ENCODE measurements at regions not wholly inside any gene's neighbourhood (a gene's known extent, or its start where the extent isn't known, plus 50 kb on each side); places are given as distances from the start of the nearest gene placed in this dataset.

DNA sequence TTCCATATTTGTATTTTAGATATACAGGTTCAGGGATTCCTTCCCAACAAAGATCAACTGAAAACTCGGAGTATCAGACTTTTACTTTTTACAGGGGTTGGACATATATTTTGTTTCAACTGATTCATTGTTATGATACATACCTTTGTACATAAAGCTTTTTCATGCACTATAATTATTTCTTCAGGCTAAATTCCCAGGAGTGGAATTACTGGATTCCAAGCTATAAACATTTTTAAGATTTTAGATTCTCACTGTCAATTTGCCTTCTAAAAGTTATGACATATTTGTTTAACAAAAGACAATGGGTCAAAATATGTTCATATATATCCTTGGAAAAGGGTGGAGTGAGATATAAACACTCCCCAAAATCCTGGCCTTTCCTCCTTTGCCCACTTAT, 449.0 kb downstream of the PDCD6IP start:
- in situ Hi-C loops (cut with HindIII; ENCODE audit: low pct_unique_long_range_greater_than_20kb, low sequenced_read_pairs), result no loop called here
- peak; percentile 64; the same call in 1 of the 2 replicates for TF ChIP-seq JUND (IDR thresholded peaks at IDR 0.05; ENCODE audit: low read depth)
- peak in 1 of 2 experiments; percentile 81 for DNase-seq (ENCODE audit: low read depth in 1 of 2, low spot score in 1 of 2)

DNA sequence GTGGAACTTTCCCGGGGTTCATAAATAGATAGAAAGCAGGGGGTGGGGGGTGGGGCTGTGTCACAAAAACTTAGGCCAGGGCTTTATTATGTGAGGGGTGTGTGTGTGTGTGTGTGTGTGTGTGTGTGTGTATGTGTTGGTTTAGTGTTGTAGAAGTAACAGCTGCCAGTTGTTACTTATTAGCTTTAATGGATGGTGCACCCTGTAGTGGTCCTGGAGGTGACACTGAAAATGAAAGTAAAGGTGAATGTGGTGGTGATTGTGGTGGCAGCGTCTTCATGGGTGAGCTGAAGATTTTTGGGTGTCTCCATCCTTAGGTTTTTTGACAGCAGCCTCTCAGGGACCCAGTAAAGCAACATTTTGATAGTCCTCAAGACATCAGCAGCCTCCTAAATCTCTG, 449.9 kb downstream of the PDCD6IP start:
- TF ChIP-seq JUND (IDR thresholded peaks at IDR 0.05; ENCODE audit: low read depth), result no peak
- no peak for DNase-seq (ENCODE audit: low read depth in 1 of 2, low spot score in 1 of 2)
- in situ Hi-C loops (cut with HindIII; ENCODE audit: low pct_unique_long_range_greater_than_20kb, low sequenced_read_pairs), result no loop called here

GRCh38 chr3:34254285-34254684, 455.9 kb downstream of the PDCD6IP start:
- DNase-seq (ENCODE audit: low read depth in 1 of 2, low spot score in 1 of 2), result no peak
- TF ChIP-seq JUND (IDR thresholded peaks at IDR 0.05; ENCODE audit: low read depth), result no peak
- in situ Hi-C loops (cut with HindIII; ENCODE audit: low pct_unique_long_range_greater_than_20kb, low sequenced_read_pairs), result no loop called here

GRCh38 chr3:34256021-34256420, 457.6 kb downstream of the PDCD6IP start:
- no peak for TF ChIP-seq JUND (IDR thresholded peaks at IDR 0.05; ENCODE audit: low read depth)
- in situ Hi-C loops (cut with HindIII; ENCODE audit: low pct_unique_long_range_greater_than_20kb, low sequenced_read_pairs), result no loop called here
- DNase-seq (ENCODE audit: low read depth in 1 of 2, low spot score in 1 of 2), result no peak

DNA sequence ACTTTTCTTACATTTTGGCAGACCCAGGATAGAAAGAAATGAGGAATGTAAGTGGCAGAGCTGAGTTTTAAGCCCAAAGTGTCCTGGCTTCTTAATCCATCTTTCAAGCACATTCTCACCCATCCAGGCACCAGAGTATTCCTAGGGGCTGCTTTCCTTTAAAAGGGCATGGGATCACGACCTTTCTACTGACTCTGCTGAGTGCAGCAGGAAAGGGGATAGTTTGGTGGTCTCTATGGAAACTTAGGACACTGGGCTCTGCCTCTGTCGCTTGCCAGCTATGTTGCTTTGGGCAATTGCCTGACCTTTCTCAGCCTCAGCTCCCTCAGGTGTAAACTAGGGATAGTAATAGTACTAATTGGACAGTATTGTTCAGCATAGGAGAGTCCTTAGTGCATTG, 458.4 kb downstream of the PDCD6IP start:
- no peak for TF ChIP-seq JUND (IDR thresholded peaks at IDR 0.05; ENCODE audit: low read depth)
- no peak for DNase-seq (ENCODE audit: low read depth in 1 of 2, low spot score in 1 of 2)
- in situ Hi-C loops (cut with HindIII; ENCODE audit: low pct_unique_long_range_greater_than_20kb, low sequenced_read_pairs), result no loop called here

DNA sequence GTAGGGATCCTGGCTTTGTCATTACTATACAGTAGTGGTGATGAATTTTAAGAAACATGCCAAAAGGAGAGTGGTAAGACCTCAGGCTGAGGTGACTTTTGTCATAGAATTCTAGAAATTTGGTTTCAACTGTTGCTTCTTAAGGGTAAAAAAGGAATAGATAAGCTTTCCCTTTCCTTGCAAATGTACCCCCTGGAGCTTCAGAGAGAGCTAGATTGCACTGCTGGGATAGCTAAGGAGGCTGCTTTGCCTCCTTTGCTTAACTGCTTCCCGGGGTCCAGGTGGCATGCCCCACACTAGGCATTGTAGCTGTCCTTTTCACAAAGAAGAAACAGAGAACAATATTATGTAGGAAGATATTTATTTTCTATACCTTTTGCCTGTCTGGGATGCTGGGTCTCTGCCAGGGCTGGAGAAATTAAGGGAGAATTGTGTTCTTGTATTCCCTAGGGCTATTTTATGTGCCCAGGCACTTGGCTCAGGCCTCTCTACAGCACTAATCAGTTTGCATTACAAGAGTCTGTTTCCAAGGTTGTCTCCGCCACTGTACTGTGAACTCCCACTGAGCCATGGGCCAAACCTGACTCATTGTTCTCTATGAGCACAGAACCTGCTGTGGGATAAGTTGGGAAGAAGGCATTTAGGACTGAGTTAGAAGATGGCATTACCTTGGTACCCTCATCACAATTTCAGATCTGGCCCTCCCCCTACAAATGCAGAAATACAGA, 460.0 kb downstream of the PDCD6IP start:
- no peak for DNase-seq (ENCODE audit: low read depth in 1 of 2, low spot score in 1 of 2)
- TF ChIP-seq JUND (IDR thresholded peaks at IDR 0.05; ENCODE audit: low read depth), result no peak
- in situ Hi-C loops (cut with HindIII; ENCODE audit: low pct_unique_long_range_greater_than_20kb, low sequenced_read_pairs), result no loop called here

DNA sequence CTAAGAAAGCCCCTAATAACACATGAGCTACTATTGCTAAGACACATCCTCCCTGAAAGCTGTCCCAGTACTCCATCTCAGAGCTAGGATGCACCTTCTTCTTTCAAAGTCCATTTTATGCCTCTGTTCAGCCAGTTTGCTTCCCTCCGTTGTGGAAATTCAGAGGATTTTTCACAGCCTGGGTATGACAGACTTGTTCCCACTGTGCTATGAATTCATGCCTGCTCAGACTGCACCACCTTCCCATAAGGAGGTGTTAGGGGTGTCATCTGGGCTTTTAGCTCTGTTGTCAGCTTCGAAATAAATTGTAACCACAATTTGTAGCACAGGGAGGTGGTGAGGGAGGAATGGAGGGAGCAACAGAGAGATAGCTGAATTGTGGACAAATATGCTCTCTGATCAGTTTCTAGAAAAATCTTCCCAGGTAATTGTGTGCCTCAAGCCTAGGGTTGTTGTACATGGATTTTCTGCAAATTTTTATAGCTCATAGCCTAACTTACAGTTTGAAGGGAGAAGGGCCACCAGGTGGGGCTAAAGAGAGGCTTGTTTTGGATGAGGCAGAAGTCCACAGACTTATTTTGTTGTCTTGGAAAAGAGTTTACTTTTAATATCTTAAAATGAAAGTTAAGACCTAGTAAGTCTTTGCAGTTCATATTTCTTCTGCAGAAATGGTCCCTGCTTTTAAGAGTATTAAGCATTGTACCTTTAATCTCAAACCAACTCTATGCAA, 462.0 kb downstream of the PDCD6IP start:
- in situ Hi-C loops (cut with HindIII; ENCODE audit: low pct_unique_long_range_greater_than_20kb, low sequenced_read_pairs), result no loop called here
- no peak for TF ChIP-seq JUND (IDR thresholded peaks at IDR 0.05; ENCODE audit: low read depth)
- DNase-seq (ENCODE audit: low read depth in 1 of 2, low spot score in 1 of 2), result peak; percentile 46 to 74

- in situ Hi-C loops (cut with HindIII; ENCODE audit: low pct_unique_long_range_greater_than_20kb, low sequenced_read_pairs), result no loop called here
- TF ChIP-seq JUND (IDR thresholded peaks at IDR 0.05; ENCODE audit: low read depth), result no peak
- DNase-seq (ENCODE audit: low read depth in 1 of 2, low spot score in 1 of 2), result no peak
Measured at GRCh38 chr3:34261001-34261385, 462.6 kb downstream of the PDCD6IP start.

- no peak for DNase-seq (ENCODE audit: low read depth in 1 of 2, low spot score in 1 of 2)
- in situ Hi-C loops (cut with HindIII; ENCODE audit: low pct_unique_long_range_greater_than_20kb, low sequenced_read_pairs), result no loop called here
- no peak for TF ChIP-seq JUND (IDR thresholded peaks at IDR 0.05; ENCODE audit: low read depth)
Measured at GRCh38 chr3:34263101-34263621, 464.7 kb downstream of the PDCD6IP start.

DNA sequence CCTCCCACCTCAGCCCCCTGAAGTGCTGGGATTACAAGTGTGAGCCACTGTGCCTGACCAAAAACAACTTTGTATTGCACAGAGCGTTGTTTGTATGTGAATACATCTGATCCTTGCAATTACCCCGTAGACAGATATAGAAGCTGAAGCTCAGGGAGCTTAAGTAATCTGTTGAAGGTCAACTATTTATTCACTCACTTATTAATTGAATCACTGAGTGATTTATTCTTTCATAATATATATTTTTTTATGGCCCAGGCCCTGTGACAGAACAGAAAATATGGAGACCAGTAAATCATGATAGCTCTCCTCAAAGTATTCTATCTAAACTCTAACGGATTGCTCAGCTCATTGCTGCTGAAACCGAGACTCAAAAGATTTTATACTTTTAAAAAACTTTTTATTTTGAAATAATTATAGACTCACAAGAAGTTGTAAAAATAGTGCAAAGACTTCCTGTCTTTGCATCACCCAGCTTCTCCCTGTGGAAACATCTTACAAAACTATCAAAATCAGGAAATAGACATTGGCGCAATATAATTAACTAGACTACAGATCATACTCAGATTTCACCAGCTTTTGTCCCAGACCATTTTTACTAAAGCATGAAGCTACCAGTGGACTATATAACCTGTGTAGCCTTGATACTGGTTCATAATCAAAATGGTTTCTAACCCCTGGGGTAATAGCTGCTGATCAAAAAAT, 466.1 kb downstream of the PDCD6IP start:
- no peak for DNase-seq (ENCODE audit: low read depth in 1 of 2, low spot score in 1 of 2)
- TF ChIP-seq JUND (IDR thresholded peaks at IDR 0.05; ENCODE audit: low read depth), result no peak
- in situ Hi-C loops (cut with HindIII; ENCODE audit: low pct_unique_long_range_greater_than_20kb, low sequenced_read_pairs), result no loop called here

DNA sequence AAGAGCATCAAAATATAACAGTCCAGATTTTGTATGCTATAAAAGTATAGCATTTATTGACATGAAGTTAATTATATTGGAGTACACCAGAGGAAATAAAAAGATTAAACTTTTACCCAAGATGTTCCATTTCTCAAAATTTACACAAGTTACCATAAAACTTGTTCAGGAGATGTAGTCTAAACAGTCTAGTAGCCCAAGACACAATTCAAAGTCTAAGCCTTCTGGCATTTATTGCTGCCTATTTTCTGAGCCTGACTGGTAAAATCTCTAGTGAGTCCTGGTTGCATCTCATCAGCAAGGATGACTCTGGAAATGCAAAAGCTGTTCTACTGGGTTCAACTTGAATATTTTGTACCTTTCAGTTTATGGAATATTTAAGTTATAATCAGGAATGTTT, 468.7 kb downstream of the PDCD6IP start:
- TF ChIP-seq JUND (IDR thresholded peaks at IDR 0.05; ENCODE audit: low read depth), result no peak
- no peak for DNase-seq (ENCODE audit: low read depth in 1 of 2, low spot score in 1 of 2)
- in situ Hi-C loops (cut with HindIII; ENCODE audit: low pct_unique_long_range_greater_than_20kb, low sequenced_read_pairs), result no loop called here

DNA sequence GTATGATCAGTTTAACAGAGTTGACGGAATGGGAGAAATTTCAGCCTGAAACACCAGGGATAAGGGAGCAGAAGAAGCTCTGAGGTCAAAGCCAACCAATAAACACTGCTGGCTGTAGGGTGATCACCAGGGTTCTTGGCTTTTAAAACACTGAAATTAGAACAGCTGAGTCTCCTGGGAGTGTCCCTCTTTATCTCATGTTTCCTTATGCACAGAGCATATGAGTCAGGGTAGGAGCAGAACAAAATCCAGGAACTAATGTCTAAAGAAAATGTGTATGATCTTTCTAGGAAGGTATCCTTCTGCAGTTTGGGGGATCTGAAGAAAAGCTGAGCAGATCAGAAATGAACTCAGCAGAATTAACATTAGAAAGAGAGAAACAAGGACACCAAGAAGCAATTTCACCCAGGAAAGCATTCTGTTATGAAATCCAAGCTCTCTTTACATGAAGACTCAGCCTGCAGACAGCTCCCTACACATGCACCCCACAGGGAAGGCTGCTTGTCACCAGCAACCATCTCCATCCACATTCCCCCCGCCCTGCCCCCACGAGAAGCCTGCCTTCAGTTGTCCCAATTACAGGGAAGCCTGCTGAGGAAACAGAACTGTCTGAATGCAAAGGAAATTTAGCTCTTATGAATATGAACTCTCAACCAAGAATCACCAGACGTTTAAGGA, 469.7 kb downstream of the PDCD6IP start:
- no peak for TF ChIP-seq JUND (IDR thresholded peaks at IDR 0.05; ENCODE audit: low read depth)

More for the DNA sequence above, 469.7 kb downstream of the PDCD6IP start:
- in situ Hi-C loops (cut with HindIII; ENCODE audit: low pct_unique_long_range_greater_than_20kb, low sequenced_read_pairs), result no loop called here
- DNase-seq (ENCODE audit: low read depth in 1 of 2, low spot score in 1 of 2), result no peak
